ENCODE measurements at regions not wholly inside any gene's neighbourhood (a gene's known extent, or its start where the extent isn't known, plus 50 kb on each side); places are given as distances from the start of the nearest gene placed in this dataset.

- no peak for TF ChIP-seq CTCF (IDR thresholded peaks at IDR 0.05)
- TF ChIP-seq POLR2A (IDR thresholded peaks at IDR 0.05) = no peak
- Histone ChIP-seq H3K4me3 (no peak overlapping the region), H3K4me1 (no peaks in the 10 kb centered on the region), H3K9me3 (peaks cover 0 to 7% (median 0%) of the 10 kb centered on the region in 12 donors), H3K36me3 (no peaks in the 10 kb centered on the region), H3K27me3 (peaks cover 0 to 5% (median 0%) of the 10 kb centered on the region in 9 donors), H3K27ac (no peak overlapping the region)
- intact Hi-C loops (cut with DNase I) = no loop called here
- ATAC-seq (no peak), DNase-seq (no peak)
- 66 to 80% (median 73%) methylated on average over 3 of the region's 3 CpGs for WGBS, 4 donors
These were observed 298.2 kb downstream of the SP3 start for GRCh38 chr2:173667014-173667413.

GRCh38 chr2:173667415-173667814 is 297.8 kb downstream of the SP3 start:
- intact Hi-C loops (cut with DNase I) = no loop called here
- Histone ChIP-seq H3K9me3 (peaks cover 0 to 7% (median 0%) of the 10 kb centered on the region in 12 donors), H3K4me1 (no peaks in the 10 kb centered on the region), H3K27me3 (peaks cover 0 to 5% (median 0%) of the 10 kb centered on the region in 9 donors), H3K27ac (no peak overlapping the region), H3K4me3 (no peak overlapping the region), H3K36me3 (no peaks in the 10 kb centered on the region)
- 85 to 99% (median 97%) methylated on average over 2 of the region's 2 CpGs for WGBS, 4 donors
- DNase-seq (no peak), ATAC-seq (no peak)
- no peak for TF ChIP-seq CTCF (IDR thresholded peaks at IDR 0.05)
- no peak for TF ChIP-seq POLR2A (IDR thresholded peaks at IDR 0.05)

- no peaks in the 10 kb centered on the region for H3K4me1 ChIP-seq
- ATAC-seq (no peak), DNase-seq (no peak)
- H3K36me3 ChIP-seq = no peaks in the 10 kb centered on the region
- TF ChIP-seq CTCF (IDR thresholded peaks at IDR 0.05) (no peak), POLR2A (IDR thresholded peaks at IDR 0.05) (no peak)
- intact Hi-C loops (cut with DNase I) = no loop called here
- 94 to 99% (median 97%) methylated on average over 1 of the region's 1 CpG for WGBS, 4 donors
- peaks cover 0 to 7% (median 0%) of the 10 kb centered on the region in 12 donors for H3K9me3 ChIP-seq
- H3K4me3 ChIP-seq = no peak overlapping the region
- no peak overlapping the region for H3K27ac ChIP-seq
- H3K27me3 ChIP-seq = peaks cover 0 to 3% (median 0%) of the 10 kb centered on the region in 9 donors
These were observed 295.8 kb downstream of the SP3 start for GRCh38 chr2:173669271-173669853.

- Histone ChIP-seq H3K27me3 (peaks cover 0 to 3% (median 0%) of the 10 kb centered on the region in 9 donors), H3K27ac (no peak overlapping the region), H3K4me3 (no peak overlapping the region), H3K9me3 (peaks cover 0 to 7% (median 0%) of the 10 kb centered on the region in 12 donors), H3K36me3 (no peaks in the 10 kb centered on the region), H3K4me1 (no peaks in the 10 kb centered on the region)
- DNase-seq (no peak), ATAC-seq (no peak)
- intact Hi-C loops (cut with DNase I) = no loop called here
- TF ChIP-seq CTCF (IDR thresholded peaks at IDR 0.05) (no peak), POLR2A (IDR thresholded peaks at IDR 0.05) (no peak)
These were observed 295.3 kb downstream of the SP3 start for GRCh38 chr2:173669888-173670287.
